HG02943 (cell line): ENCODE measurements at regions not wholly inside any gene's neighbourhood (a gene's known extent, or its start where the extent isn't known, plus 50 kb on each side); places are given as distances from the start of the nearest gene placed in this dataset.

ENCODE experiments used
- ATAC-seq: cut with Tn5 transposase; IDR thresholded peaks from one replicate; pipeline ENCODE4 v1.9.1; 2021; ENCODE audit warnings: mild to moderate bottlenecking, low read depth, moderate library complexity; ENCODE audit not compliant: unreplicated experiment

DNA sequence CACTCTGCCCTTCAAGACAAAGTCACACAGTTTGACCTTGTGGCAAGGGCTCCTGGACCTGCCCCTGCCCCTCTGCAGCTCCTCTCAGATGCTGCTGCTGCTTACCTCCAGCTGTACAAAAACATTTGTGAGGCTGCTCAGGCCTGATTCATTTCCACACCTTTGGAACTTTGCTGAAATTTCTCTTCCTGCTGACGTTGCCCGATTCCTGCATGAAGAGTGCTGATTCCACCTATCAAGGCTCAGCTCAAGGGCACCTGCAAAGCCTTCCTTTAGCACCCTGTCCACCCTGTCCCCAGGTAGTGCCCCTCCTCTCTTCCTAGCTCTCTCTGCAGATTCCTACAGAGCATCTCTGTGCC is 738.3 kb upstream of the HS6ST1 start:
- ATAC-seq: no peak

DNA sequence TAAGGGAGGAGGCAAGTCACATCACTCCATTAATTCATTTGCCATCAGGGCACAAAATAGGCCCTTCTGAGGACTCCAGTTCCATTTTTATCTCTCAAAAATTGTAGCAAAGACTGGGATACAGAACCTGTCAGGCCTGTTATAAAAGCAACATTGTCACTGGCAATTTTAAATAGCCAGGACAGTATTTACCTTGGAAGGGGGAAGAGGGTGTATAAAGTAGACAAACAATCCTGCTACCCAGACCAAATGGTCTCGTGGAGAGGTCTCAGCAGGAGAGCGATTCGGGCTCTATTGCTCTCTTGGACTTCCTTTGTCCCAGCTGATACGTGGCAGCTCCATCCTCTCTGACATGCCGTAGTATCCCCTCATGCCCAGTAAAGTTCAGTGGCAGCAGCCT is 740.3 kb upstream of the HS6ST1 start:
- ATAC-seq: no peak

DNA sequence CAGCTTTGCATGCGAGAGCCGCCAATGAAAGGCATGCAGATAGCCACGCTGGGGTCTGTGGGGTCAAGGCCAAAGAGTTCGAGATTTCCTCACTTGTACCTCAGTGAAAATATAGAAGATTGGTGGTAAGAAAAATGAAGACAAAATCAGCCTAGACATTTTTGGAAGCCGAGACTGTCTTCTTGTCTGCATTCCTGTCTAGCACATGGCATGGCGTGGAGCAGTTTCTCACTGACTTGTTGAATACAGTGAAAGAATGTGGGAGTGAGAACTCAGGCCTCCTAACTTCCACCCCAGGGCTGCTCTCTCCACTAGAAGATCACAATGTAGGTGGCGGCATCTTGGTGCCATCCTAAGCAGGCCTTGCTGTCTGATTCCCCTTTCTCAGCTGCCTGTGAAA is 740.8 kb upstream of the HS6ST1 start:
- no peak for ATAC-seq

DNA sequence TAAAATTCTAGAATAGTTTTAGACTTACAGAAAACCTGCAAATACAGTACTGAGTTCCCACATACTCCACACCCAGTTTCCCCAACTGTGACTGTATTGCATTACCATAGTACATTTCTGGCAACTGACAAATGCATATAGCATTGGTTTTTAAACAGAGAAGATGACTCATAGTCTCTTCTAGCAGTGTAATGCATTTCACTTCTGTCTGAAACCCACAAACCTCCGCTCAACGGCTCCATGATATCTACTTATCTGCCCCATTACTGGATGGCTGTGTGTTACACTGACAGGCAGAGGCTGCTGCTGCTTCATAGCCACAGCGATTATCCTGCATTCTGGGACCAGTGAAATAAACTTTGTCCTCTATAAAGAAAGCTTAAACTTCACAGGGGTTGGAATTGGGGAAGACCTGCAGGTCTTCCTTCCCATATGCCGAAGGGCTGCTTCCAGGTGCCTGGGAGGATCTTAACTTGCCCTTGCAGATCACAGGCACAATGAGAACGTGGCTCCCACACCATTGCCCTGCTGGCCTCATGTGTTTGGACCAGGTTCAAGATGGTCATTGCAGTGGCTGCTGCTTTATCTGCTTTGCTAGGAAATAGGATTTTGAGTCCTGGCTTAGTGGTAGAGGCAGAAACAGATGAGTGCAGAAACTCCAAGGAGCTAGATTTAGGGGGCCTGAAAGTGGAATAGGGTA is 742.6 kb upstream of the HS6ST1 start:
- no peak for ATAC-seq

DNA sequence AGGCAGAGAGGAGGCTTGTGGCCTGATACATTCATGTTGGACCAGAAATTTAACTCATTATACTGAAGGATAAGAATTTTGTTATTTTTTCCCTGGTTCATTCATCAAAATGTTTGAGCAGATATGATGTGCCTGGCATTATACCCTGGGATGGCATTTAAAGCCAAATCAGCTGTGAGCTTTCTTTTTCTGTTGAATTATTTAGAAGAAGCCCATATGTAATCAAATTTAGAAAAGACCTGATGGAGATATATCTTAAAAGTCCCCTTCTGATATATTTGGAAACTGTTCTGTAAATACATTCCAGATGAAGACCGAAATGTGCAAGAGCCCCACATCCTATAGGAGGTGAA is 743.1 kb upstream of the HS6ST1 start:
- no peak for ATAC-seq

DNA sequence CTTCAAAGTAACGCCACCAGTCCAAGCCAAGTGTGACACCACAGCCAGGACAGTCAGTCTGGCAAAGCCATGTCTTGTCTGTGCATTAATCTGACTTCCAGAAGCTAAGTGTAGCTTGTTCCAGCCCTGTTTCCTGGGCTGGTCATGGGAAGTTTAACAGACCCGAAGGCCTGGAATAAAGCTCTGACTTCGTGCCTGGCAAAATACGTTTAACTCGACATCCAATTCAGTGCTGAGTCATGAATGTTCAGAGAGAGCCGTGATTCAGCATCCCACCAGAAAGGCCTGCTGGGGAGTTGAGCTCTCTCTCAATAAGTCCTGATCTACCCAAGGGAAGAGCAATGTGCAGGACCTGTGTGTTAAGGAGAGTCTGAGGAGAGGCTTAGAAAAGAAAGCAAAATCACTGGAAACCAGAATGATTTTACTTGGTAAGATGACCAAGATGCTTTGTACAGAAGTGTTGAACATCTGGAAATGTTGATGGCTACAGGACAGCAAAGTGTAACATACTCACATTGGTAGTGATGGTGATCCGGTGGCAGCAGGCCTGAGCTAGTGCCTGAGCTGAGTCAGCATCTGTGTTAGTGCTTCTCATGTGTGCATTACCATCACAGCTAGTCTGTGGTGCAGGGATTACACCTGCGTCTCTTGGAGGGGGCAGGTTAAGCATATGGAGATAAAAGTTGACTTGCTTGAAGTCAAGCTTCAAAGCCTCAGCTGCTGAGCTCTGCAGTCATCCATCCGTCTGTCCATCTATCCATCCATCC is 743.7 kb upstream of the HS6ST1 start:
- no peak for ATAC-seq

DNA sequence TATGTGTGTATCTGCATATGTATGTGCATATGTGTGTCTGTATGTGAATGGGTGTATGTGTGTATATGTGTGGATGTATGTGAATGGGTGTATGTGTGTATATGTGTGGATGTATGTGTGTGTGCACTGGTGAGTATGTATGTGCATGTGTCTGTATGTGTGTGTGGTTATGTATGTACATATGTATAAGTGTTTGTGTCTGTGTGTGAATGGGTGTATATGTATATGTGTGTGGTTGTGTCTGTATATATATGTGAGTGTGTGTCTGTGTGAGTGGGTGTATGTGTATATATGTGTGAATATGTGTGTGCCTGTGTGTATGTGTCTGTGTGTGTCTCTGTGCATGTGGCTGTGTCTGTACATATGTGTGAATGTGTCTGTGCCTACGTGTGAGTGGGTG is 748.4 kb upstream of the HS6ST1 start:
- ATAC-seq: no peak

DNA sequence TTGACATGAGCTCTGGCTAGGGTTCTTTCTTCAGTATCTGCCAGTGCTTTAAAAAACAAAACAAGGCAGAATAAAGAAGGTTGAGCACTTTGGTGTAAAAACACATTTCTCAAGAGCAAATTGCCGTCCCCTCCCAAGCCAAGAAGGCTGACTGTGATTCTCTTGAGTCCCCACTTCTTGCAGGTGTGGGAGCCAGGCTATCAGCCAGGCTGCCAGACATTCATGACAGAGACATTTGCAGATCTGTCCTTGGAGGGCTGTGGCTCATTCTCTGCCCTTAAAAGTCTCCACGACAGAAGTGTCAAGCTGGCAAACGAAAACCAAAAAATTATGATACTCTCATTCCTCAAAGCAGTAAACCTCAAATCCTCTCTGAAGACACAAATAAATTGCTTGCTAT is 749.3 kb upstream of the HS6ST1 start:
- no peak for ATAC-seq

DNA sequence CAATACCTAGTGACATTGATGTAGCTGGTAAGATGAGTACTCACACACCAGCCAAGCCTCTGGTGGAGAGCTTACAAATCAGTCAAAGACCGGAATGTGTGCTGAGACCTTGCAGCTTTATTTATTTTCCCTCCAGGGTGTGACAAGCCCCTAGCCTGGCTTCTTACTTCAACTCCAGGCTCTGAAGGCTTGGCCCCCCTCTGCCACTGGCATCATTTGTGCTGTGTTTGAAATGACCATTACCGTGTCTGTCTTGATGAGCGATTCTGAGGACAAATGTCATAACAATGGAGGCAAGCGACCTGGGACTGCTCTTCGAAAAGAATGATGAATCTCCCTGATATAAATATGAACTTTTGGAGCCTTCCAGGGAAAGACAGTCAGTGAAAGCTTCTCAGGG is 749.9 kb upstream of the HS6ST1 start:
- no peak for ATAC-seq

DNA sequence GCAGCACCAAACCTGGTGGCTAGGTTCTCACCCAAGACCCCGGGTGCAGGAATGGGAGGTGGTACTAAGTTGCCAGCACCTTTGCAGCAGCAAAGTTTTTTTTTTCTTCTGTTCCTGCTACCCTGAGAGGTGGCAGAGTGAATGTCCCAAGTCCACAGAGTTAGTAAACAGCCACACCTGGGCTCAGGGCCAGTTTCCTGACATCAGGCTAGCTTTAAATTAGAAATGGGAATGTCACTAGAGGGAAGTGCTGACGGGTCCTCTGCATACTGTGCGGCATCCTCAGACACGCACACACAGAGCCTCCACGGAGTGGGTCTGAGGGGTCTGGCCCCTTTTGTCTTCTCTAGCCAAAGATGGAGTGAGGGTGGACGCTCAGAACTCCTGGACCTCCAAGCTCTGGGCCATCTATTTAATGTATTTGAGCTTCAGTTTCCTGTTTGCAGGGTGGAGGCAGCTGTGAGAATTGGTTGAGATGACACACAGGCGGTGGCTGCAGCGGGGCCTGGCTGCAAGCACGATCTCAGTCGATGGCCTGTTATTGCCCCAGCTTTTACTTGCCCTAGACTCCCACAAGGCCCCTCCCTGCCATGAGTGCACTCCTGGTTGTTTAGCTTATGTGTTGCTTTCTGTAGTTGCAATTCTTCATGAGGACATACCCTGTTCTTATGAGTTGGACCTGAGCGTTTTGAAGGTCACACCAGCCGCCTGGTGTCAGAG is 751.4 kb upstream of the HS6ST1 start:
- ATAC-seq: no peak

DNA sequence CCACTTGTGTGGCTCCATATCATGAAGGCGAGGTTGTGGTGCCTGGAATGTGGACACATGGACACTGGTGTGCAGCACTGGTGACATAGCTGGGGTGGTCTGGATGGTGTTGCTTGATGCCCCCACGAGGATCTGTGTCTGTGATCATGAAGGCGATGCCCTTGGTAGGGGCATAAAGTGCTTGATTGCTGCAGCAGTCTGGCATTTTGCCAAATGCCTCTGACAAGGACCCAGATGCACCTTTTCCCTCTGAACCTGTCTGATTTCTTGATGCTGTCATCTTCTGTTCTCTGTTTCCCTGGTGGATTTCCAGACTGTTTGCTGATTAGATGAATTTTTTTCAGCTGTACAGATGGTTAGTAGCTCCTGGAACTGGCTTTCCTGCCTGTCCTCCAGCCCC is 752.0 kb upstream of the HS6ST1 start:
- ATAC-seq: no peak

DNA sequence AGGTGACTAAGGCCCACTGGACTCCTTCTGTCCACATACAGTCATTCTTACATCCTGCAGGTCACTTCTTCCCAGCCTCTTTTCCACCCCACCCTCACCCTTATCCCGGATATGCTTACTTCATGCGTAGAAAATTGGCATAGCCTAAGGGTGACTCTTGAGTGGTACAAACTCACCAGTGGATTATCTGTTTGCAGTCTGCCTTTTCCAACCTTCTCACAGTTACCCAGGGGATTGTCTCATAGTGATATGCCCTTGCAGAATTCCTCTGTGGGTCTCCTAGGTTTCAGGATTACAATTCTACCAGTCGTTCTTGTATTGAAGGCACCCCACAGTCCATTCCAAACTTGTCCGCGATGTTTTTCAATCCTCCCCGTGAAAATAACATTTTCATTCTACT is 752.9 kb upstream of the HS6ST1 start:
- no peak for ATAC-seq

DNA sequence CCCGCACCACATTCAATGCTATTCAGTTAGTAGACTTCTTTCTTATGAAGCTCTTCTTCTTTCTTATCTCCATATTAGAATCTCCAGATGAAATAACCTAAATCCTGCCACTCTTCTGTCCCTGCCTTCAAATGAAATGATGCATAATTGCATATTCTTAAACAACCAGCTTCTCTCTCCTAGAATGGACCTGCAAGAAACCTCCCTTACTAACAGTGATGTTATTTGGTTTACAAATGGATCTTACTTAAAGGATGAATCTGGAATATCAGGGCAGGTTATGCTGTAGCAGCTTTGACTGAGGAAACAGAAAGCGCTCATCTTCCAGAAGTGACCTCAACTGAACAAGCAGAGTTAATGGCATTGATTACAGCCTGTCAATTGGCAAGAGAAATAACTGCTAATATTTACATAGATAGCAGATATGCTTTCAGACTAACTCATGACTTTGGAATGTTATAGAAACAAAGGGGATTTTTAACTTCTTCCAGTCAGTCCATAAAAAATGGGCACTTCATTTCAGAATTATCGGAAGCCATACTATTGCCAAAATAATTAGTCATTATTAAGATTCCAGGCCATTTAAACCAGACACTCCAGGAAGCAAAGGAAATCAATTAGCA is 755.7 kb upstream of the HS6ST1 start:
- ATAC-seq: no peak

DNA sequence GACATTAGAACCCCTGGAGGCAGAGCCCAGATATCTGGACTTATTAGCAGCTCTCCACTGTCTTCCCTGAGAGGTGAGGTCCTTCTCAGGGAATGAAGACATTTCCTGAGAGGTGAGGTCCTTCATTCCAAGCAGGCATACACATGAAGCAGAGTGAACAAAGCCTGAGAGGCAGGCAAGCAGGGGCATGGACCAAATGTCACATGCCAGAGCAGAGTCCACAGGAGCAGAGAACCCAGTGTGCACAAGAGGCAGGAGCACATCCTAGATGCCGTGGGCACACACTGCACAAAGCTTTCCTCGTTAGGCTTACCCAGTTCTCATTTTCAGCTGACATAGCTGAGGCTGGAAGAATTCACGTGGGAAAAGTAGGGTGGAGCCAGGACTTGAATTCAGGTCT is 759.9 kb upstream of the HS6ST1 start:
- ATAC-seq: no peak

DNA sequence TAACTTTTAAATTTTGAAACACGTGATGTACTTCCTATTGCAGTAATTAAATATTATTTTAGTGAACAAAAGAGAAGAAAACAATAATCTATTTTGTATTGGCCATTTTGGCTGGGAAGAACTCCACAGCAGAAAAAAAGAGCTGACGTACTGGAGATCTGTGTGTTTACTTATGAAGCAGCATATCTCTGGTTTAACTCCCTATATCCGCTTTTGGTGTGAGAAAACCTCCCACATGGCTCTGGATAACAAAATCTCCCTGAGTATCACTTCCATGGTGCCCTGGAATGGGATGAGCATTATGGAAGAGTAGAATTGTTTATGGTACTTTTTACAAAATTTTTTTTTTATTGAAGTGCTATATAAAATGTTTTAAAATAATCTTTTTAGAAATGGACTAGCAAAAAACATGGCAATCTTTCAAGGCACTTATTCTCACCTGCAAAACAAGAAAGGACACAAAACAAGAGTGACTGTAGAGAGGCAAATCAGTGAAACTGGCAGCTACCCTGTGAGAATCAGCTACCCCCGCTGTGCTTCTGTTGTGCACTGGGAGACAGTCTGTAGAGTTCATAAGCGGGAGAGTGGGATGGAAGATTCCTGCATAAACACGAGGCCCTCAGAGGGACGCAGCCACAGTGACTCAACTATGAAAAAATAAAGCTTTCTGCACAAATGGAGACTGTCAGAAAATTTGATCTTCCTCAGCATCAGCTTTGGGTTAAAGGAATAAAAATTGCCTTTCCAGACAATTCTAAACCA is 762.2 kb upstream of the HS6ST1 start:
- no peak for ATAC-seq

DNA sequence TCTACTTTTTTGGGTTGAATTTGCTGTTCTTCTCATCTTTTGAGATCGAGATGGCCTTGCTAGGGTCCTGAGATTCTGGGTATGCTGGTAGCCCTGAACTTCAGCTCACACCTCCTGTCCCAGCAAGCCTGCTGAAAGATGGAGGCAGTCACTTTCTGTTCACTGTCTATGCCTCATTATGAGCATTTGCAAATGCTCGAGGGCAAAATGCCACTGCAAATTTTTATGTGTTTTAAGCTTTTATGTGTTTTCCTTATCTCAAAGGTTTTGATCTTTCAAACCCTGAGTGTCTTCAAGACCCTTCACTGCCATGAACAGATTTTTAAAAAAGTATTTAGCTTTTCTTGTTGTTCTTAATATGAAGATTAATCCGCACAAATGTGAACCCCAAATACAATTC is 766.7 kb upstream of the HS6ST1 start:
- ATAC-seq: no peak

DNA sequence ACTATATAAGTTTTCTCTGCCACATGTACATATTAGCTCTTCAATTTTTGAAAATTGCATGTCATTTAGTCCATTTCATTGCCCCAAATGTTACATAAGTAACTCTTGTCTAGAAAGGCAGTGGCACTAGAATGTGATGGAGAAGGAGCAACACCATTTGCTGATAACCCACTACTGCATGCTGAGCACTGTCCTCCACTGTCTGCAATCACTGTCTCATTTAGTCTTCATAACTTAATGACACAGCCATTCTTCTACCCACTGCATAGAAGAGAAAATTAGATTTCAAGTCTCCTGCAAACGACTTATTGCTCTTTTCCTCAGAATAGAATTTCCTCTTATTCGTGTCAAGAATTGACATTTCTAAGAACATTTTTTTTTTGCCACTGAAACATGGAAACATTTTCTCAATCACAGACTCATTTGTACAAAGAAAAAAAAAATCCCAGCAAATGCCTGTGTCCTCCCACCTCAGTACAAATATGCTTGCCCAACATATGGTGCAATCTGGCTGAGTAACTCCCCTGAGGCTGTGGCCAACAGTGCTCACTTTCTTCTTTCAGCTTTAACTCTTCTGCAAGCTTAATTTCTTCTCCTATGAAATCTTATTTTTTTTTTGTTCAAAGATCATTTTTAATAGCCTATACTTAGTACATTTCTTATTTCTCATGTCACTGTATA is 768.6 kb upstream of the HS6ST1 start:
- ATAC-seq: no peak

DNA sequence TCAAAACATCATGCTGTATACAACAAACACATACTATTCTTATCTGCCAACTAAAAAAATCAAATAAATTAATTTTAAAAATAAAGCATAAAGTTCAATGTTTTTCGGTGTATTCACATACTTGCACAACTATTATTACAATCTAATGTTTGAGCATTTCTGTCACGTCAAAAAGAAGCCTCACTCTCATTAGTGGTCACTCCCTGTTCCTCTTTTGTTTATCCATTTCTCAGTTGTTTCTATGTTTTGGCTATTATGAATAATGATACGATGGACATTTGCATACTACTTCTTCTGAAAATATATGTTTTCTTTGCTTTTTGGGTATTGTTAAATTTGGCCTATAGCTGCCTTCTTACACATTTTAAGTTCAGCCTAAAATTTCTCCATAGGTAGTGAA is 773.0 kb upstream of the HS6ST1 start:
- no peak for ATAC-seq

DNA sequence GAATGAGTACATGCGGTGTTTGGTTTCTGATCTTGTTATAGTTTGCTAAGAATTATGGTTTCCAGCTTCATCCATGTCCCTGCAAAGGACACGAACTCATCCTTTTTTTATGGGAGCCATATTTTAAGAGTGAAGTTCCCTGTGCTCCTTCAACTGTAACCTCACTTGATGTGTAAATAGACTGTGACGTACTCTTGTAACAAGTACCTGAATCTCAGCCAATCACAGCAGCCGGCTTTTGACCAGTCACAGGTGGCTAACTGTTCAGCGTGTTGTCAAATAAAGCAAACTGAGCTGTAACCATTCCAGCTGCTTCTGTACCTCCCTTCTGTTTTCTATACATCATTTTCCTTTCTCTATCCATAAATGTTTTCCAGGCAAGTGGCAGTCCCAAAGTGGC is 774.3 kb upstream of the HS6ST1 start:
- no peak for ATAC-seq

DNA sequence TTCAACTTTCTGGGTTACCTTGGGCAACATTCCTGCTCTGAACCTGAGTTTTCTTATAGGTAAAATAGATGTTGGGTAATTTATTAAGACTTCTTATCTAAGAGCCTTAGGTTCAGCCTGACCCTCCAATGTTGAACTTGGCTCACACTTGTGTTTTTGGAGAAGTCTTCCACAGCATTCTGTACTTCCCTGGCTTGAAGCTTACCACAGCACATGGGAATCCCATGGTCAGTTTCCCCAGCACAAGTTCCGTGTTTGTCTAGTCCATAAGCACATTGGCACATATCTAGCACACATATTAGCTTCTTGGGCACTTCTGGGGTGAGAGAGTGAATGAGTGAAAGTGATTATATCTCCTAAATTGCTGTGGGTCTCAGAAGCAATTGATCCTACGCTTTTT is 782.5 kb upstream of the HS6ST1 start:
- no peak for ATAC-seq
